Psoas muscle (tissue), 7 donors: ENCODE measurements at regions not wholly inside any gene's neighbourhood (a gene's known extent, or its start where the extent isn't known, plus 50 kb on each side); places are given as distances from the start of the nearest gene placed in this dataset.

ENCODE experiments used
- ATAC-seq, 4 donors: fragments of 200-7000 bp; cut with Tn5 transposase; one replicate each; pipeline ENCODE4 v1.9.1; 2020; ENCODE audit warnings: moderate library complexity in 3 of 4, mild to moderate bottlenecking in 2 of 4
- DNase-seq, 2 donors: peaks; one replicate each; pipeline ENCODE4 v3.0.0-alpha.2; 2020
- H3K27ac ChIP-seq: fragments of 200-600 bp; one replicate; pipeline ENCODE4 v1.8.0; 2022
- H3K27me3 ChIP-seq, 3 donors: fragments of 200-600 bp in 1 of 3; one replicate each; pipeline versions ENCODE4 v1.6.1 to v1.8.0; 2013 to 2022; ENCODE audit warnings: low read length in 2 of 3, mild to moderate bottlenecking in 2 of 3, moderate library complexity in 1 of 3; ENCODE audit not compliant: insufficient read depth in 3 of 3
- H3K36me3 ChIP-seq, 2 donors: fragments of 200-600 bp in 1 of 2; one replicate each; pipeline versions ENCODE4 v1.6.1 to v1.8.0; 2013 to 2022; ENCODE audit warnings: low read depth in 1 of 2, mild to moderate bottlenecking in 1 of 2, moderate library complexity in 1 of 2; ENCODE audit not compliant: insufficient read depth in 1 of 2
- H3K4me1 ChIP-seq: fragments of 200-600 bp; one replicate; pipeline ENCODE4 v1.8.0; 2022
- H3K4me3 ChIP-seq: fragments of 200-600 bp; one replicate; pipeline ENCODE4 v1.8.0; 2022; ENCODE audit warnings: mild to moderate bottlenecking
- H3K9me3 ChIP-seq: fragments of 200-600 bp; one replicate; pipeline ENCODE4 v1.8.0; 2022
- CTCF ChIP-seq: fragments of 200-600 bp; IDR thresholded peaks from one replicate; pipeline ENCODE4 v1.8.0; 2022; ENCODE audit warnings: antibody characterized with exemption
- WGBS, 3 donors: extraction: QIAGEN DNeasy Blood & Tissue Kit; methylation state at CpG; one replicate each; pipeline versions ENCODE4 v1.1.6 to v1.1.7; 2013; 5-methylcytosine and 5-hydroxymethylcytosine counted together
- intact Hi-C, 2 donors: fragments of 100-400 bp; cut with DNase I; formaldehyde crosslinking; loops; one replicate each; pipeline versions ENCODE4 v1.11.0 to v1.14.2; 2022
- donor health status: healthy with polysubstance abuse.
- donor health status: DM: no; HTN: no; CAD: no; lungs with moderate emphysema.
- donor health status: Bipolar disorder and iron deficiency.
- donor health status: healthy.
- donor health status: DM: yes; HTN: yes; CAD: no.
- donor health status: DM: no; HTN: no; CAD: no.
- donor health status: DM: yes; HTN: yes; CAD: no.

- ATAC-seq: peak in 1 of 4 donors; percentile 60
- intact Hi-C loops: no loop called here
- no peaks in the 10 kb centered on the region for H3K9me3 ChIP-seq
Measured at GRCh38 chr20:53660078-53660909, 66.7 kb upstream of the ZNF217 start.

GRCh38 chr20:53658973-53659372, 65.3 kb upstream of the ZNF217 start:
- 70 to 78% (median 75%) methylated on average over 11 of the region's 11 CpGs for WGBS, 3 donors
- no peaks in the 10 kb centered on the region for H3K27me3 ChIP-seq
- peaks cover 6% of the 10 kb centered on the region for H3K4me1 ChIP-seq
- intact Hi-C loops: no loop called here
- TF ChIP-seq CTCF: no peak
- DNase-seq: no peak
- ATAC-seq: no peak
- no peak overlapping the region for H3K27ac ChIP-seq
- H3K9me3 ChIP-seq: no peaks in the 10 kb centered on the region
- no peak overlapping the region for H3K4me3 ChIP-seq
- no peaks in the 10 kb centered on the region for H3K36me3 ChIP-seq

More at GRCh38 chr20:53660078-53660909, 66.7 kb upstream of the ZNF217 start:
- Histone ChIP-seq H3K36me3 (no peaks in the 10 kb centered on the region), H3K27ac (peak overlapping the region; percentile 52), H3K4me1 (peaks cover 6% of the 10 kb centered on the region), H3K27me3 (no peaks in the 10 kb centered on the region), H3K4me3 (peak overlapping the region; percentile 60)
- no peak for TF ChIP-seq CTCF
- DNase-seq: peak; percentile 19 to 58
- WGBS, 3 donors: 6 to 9% (median 6%) methylated on average over 38 of the region's 38 CpGs

GRCh38 chr20:53658322-53658721, 64.7 kb upstream of the ZNF217 start:
- no peak overlapping the region for H3K27ac ChIP-seq
- H3K36me3 ChIP-seq: no peaks in the 10 kb centered on the region
- H3K4me1 ChIP-seq: peaks cover 6% of the 10 kb centered on the region
- H3K27me3 ChIP-seq: no peaks in the 10 kb centered on the region
- WGBS, 3 donors: 80 to 93% (median 93%) methylated on average over 5 of the region's 5 CpGs
- intact Hi-C loops: no loop called here
- no peak for DNase-seq
- TF ChIP-seq CTCF: no peak
- no peaks in the 10 kb centered on the region for H3K9me3 ChIP-seq
- H3K4me3 ChIP-seq: no peak overlapping the region
- ATAC-seq: no peak

- TF ChIP-seq CTCF: no peak
- H3K27me3 ChIP-seq: no peaks in the 10 kb centered on the region
- intact Hi-C loops: no loop called here
- ATAC-seq: no peak
- H3K36me3 ChIP-seq: no peaks in the 10 kb centered on the region
- WGBS, 3 donors: 25 to 32% (median 28%) methylated on average over 1 of the region's 1 CpG
- DNase-seq: no peak
- no peaks in the 10 kb centered on the region for H3K9me3 ChIP-seq
- no peak overlapping the region for H3K27ac ChIP-seq
- H3K4me1 ChIP-seq: peaks cover 11% of the 10 kb centered on the region
- no peak overlapping the region for H3K4me3 ChIP-seq
Measured at GRCh38 chr20:53657732-53658131, 64.1 kb upstream of the ZNF217 start.

- WGBS, 3 donors: 92 to 98% (median 97%) methylated on average over 1 of the region's 1 CpG
- no peak overlapping the region for H3K4me3 ChIP-seq
- DNase-seq: no peak
- no peak for ATAC-seq
- intact Hi-C loops: no loop called here
- no peaks in the 10 kb centered on the region for H3K36me3 ChIP-seq
- no peaks in the 10 kb centered on the region for H3K27me3 ChIP-seq
- H3K27ac ChIP-seq: no peak overlapping the region
- no peak for TF ChIP-seq CTCF
- no peaks in the 10 kb centered on the region for H3K9me3 ChIP-seq
- peaks cover 16% of the 10 kb centered on the region for H3K4me1 ChIP-seq
Measured at GRCh38 chr20:53657279-53657678, 63.6 kb upstream of the ZNF217 start.
